Ishikawa (cell line): ENCODE measurements at regions not wholly inside any gene's neighbourhood (a gene's known extent, or its start where the extent isn't known, plus 50 kb on each side); places are given as distances from the start of the nearest gene placed in this dataset.

Experiments
- CEBPB ChIP-seq: IDR thresholded peaks from 2 replicates; pipeline ENCODE4 v1.6.1; 2012
- CREB1 ChIP-seq: IDR thresholded peaks from 2 replicates; pipeline ENCODE4 v1.6.1; 2012; ENCODE audit warnings: low read depth
- EGR1 ChIP-seq: IDR thresholded peaks from 2 replicates; pipeline ENCODE4 v1.6.1; 2012
- EP300 ChIP-seq: IDR thresholded peaks from 2 replicates; pipeline ENCODE4 v1.6.1; 2012; ENCODE audit warnings: borderline replicate concordance
- FOXM1 ChIP-seq: IDR thresholded peaks from 2 replicates; pipeline ENCODE4 v1.6.1; 2012; ENCODE audit warnings: low read depth, borderline replicate concordance
- MAX ChIP-seq: IDR thresholded peaks from 2 replicates; pipeline ENCODE4 v1.6.1; 2012
- NFIC ChIP-seq: IDR thresholded peaks from 2 replicates; pipeline ENCODE4 v1.6.1; 2012
- RAD21 ChIP-seq: IDR thresholded peaks from 2 replicates; pipeline ENCODE4 v1.6.1; 2012; ENCODE audit warnings: low read depth
- TAF1 ChIP-seq: IDR thresholded peaks from 2 replicates; pipeline ENCODE4 v1.6.1; 2012; ENCODE audit warnings: low read depth, mild to moderate bottlenecking
- TCF12 ChIP-seq: IDR thresholded peaks from 2 replicates; pipeline ENCODE4 v1.6.1; 2012; ENCODE audit warnings: low read depth
- TEAD4 ChIP-seq: IDR thresholded peaks from 2 replicates; pipeline ENCODE4 v1.6.1; 2012
- USF1 ChIP-seq: IDR thresholded peaks from 2 replicates; pipeline ENCODE4 v1.6.1; 2012
- YY1 ChIP-seq: IDR thresholded peaks from 2 replicates; pipeline ENCODE4 v1.6.1; 2012; ENCODE audit warnings: low read depth
- ZBTB7A ChIP-seq: IDR thresholded peaks from 2 replicates; pipeline ENCODE4 v1.6.1; 2012; ENCODE audit warnings: low read depth
- TF ChIP-seq, protein P1 (sequence below): IDR thresholded peaks from 2 replicates; pipeline ENCODE4 v1.6.1; 2012; ENCODE audit warnings: low read depth, mild to moderate bottlenecking

DNA sequence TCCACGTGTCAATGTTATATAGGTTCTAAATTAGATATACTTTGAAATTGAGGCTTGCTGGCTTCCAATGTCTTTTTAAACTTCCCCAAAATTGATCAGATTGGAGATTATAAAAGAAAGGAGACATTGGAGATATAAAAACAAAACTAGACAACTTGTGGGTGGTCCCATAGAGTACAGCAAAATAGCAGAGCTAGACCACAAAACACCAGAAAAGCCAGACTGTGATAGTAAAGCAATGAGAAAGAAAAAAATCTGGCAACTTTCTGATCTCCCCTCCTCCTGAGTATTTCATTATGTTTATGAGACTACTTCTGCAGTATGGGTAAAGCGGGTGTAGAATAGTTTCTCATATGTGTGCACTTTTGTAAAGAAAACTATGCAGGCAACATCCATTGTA lies 713.8 kb upstream of the MEF2C start:
- TF ChIP-seq RAD21 (no peak), YY1 (no peak), TCF12 (no peak), FOXM1 (no peak), MAX (no peak), EP300 (no peak), USF1 (no peak), CREB1 (no peak), CEBPB (no peak), TEAD4 (no peak), TAF1 (no peak), NFIC (no peak), ZBTB7A (no peak), EGR1 (no peak)
- TF ChIP-seq, protein P1, sequence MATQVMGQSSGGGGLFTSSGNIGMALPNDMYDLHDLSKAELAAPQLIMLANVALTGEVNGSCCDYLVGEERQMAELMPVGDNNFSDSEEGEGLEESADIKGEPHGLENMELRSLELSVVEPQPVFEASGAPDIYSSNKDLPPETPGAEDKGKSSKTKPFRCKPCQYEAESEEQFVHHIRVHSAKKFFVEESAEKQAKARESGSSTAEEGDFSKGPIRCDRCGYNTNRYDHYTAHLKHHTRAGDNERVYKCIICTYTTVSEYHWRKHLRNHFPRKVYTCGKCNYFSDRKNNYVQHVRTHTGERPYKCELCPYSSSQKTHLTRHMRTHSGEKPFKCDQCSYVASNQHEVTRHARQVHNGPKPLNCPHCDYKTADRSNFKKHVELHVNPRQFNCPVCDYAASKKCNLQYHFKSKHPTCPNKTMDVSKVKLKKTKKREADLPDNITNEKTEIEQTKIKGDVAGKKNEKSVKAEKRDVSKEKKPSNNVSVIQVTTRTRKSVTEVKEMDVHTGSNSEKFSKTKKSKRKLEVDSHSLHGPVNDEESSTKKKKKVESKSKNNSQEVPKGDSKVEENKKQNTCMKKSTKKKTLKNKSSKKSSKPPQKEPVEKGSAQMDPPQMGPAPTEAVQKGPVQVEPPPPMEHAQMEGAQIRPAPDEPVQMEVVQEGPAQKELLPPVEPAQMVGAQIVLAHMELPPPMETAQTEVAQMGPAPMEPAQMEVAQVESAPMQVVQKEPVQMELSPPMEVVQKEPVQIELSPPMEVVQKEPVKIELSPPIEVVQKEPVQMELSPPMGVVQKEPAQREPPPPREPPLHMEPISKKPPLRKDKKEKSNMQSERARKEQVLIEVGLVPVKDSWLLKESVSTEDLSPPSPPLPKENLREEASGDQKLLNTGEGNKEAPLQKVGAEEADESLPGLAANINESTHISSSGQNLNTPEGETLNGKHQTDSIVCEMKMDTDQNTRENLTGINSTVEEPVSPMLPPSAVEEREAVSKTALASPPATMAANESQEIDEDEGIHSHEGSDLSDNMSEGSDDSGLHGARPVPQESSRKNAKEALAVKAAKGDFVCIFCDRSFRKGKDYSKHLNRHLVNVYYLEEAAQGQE, result no peak

DNA sequence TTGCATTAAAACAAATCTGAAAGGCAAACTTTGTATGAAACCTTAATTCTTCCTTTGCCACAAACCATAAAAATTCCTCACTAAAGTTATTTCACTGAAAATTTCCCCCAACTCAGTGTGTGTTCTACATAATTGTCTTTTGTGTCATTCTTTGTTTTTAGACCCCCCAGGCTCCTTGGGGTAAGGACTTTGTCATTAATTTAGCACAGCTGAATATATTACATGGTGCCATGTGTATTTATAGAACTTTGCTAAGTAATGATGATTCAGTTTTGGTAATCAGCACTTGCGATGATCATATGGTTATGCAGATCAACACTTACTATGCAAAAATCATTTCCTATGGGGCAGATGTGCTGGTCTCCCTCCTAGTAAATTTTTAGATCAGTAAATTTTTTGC lies 712.1 kb upstream of the MEF2C start:
- TF ChIP-seq NFIC, result no peak
- TF ChIP-seq USF1, result no peak
- no peak for TF ChIP-seq FOXM1
- no peak for TF ChIP-seq RAD21
- TF ChIP-seq EGR1, result no peak
- TF ChIP-seq EP300, result no peak
- no peak for TF ChIP-seq TCF12
- no peak for TF ChIP-seq ZBTB7A

DNA sequence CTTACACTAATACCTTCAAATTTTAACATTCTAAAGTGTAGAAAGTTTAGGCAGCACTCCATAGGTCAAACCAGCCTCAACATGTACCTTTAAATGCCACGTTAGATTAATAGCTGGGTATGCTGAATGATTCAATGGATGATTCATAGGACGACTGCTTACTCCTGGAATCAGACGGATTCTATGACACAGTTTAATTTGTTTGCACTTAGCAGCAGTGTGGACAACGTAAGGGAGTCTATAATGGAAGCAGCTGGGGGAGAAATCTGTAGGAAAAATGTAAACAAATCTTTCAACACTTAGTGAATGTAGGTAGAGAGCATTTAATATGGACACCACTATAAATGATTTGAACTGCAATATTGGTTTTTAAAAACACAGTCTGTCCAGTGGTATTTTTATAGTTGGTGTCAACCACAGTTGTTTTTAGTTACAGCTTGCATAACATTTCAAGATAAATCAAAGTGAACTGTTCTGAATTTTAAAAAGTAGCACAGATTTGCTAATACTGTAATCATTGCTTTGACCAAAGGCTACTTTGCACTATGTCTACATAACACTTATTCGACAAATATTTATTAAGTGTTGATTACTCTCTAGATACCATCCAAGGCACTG lies 701.5 kb upstream of the MEF2C start:
- TF ChIP-seq, protein P1, result no peak
- TF ChIP-seq ZBTB7A, result no peak
- no peak for TF ChIP-seq FOXM1
- TF ChIP-seq USF1, result no peak
- no peak for TF ChIP-seq NFIC
- TF ChIP-seq MAX, result no peak
- no peak for TF ChIP-seq TEAD4
- no peak for TF ChIP-seq TCF12
- no peak for TF ChIP-seq CREB1
- no peak for TF ChIP-seq EP300
- TF ChIP-seq TAF1, result no peak
- no peak for TF ChIP-seq YY1
- no peak for TF ChIP-seq EGR1
- TF ChIP-seq CEBPB, result no peak
- no peak for TF ChIP-seq RAD21

DNA sequence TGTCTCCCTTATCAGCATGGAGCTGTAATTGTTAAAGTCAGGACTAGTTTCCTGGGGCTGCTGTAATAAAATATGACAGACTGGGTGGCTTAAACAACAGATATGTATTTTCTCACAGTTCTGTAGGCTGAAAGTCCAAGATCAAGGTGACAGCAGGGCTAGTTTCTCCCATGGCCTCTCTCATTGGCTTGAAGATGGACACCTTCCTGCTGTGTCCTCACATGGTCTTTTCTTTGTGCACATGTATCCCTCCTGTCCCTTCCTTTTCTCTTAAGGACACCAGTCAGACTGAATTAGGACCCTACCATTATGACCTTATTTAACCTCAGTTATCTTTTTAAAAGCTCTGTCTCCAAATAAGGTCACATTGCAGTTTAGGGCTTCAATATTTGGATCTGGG lies 700.5 kb upstream of the MEF2C start:
- TF ChIP-seq TCF12 (no peak), CREB1 (no peak), USF1 (no peak), FOXM1 (no peak), EGR1 (no peak), MAX (no peak), RAD21 (no peak), ZBTB7A (no peak), CEBPB (no peak), TAF1 (no peak), NFIC (no peak), TEAD4 (no peak), EP300 (no peak), YY1 (no peak)
- TF ChIP-seq, protein P1, result no peak
